ENCODE measurements at regions not wholly inside any gene's neighbourhood (a gene's known extent, or its start where the extent isn't known, plus 50 kb on each side); places are given as distances from the start of the nearest gene placed in this dataset.

- TF ChIP-seq ETV6 (CRISPR knock-in tag; IDR thresholded peaks at IDR 0.05): no peak
- TF ChIP-seq, protein P1, sequence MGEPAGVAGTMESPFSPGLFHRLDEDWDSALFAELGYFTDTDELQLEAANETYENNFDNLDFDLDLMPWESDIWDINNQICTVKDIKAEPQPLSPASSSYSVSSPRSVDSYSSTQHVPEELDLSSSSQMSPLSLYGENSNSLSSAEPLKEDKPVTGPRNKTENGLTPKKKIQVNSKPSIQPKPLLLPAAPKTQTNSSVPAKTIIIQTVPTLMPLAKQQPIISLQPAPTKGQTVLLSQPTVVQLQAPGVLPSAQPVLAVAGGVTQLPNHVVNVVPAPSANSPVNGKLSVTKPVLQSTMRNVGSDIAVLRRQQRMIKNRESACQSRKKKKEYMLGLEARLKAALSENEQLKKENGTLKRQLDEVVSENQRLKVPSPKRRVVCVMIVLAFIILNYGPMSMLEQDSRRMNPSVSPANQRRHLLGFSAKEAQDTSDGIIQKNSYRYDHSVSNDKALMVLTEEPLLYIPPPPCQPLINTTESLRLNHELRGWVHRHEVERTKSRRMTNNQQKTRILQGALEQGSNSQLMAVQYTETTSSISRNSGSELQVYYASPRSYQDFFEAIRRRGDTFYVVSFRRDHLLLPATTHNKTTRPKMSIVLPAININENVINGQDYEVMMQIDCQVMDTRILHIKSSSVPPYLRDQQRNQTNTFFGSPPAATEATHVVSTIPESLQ (CRISPR knock-in tag; IDR thresholded peaks at IDR 0.05): no peak
- TF ChIP-seq, protein P2, sequence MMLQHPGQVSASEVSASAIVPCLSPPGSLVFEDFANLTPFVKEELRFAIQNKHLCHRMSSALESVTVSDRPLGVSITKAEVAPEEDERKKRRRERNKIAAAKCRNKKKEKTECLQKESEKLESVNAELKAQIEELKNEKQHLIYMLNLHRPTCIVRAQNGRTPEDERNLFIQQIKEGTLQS (CRISPR knock-in tag; conservative IDR thresholded peaks at IDR 0.05): no peak
- TF ChIP-seq, protein P3, sequence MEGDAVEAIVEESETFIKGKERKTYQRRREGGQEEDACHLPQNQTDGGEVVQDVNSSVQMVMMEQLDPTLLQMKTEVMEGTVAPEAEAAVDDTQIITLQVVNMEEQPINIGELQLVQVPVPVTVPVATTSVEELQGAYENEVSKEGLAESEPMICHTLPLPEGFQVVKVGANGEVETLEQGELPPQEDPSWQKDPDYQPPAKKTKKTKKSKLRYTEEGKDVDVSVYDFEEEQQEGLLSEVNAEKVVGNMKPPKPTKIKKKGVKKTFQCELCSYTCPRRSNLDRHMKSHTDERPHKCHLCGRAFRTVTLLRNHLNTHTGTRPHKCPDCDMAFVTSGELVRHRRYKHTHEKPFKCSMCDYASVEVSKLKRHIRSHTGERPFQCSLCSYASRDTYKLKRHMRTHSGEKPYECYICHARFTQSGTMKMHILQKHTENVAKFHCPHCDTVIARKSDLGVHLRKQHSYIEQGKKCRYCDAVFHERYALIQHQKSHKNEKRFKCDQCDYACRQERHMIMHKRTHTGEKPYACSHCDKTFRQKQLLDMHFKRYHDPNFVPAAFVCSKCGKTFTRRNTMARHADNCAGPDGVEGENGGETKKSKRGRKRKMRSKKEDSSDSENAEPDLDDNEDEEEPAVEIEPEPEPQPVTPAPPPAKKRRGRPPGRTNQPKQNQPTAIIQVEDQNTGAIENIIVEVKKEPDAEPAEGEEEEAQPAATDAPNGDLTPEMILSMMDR (IDR thresholded peaks at IDR 0.05): no peak
These were observed 613.2 kb upstream of the SLITRK5 start for GRCh38 chr13:87057807-87058520.

Measured in WTC11 (cell line).